Tibial nerve (tissue), 4 donors: ENCODE measurements at regions not wholly inside any gene's neighbourhood (a gene's known extent, or its start where the extent isn't known, plus 50 kb on each side); places are given as distances from the start of the nearest gene placed in this dataset.

Source experiments
- DNase-seq, 2 donors: peaks; one replicate each; pipeline ENCODE4 v3.0.0-alpha.2; 2019; ENCODE audit warnings: low spot score in 2 of 2
- H3K27ac ChIP-seq, 4 donors: fragments of 200-600 bp; sonication (generic) in 3 of 4; one replicate each; pipeline ENCODE4 v1.5.1; 2017 to 2019; ENCODE audit warnings: mild to moderate bottlenecking in 1 of 4
- H3K27me3 ChIP-seq, 2 donors: fragments of 200-600 bp; sonication (generic) in 1 of 2; one replicate each; pipeline versions ENCODE4 v1.5.1 to v1.6.0; 2017 to 2019
- H3K36me3 ChIP-seq, 3 donors: fragments of 200-600 bp; sonication (generic); one replicate each; pipeline ENCODE4 v1.5.1; 2018 to 2019
- H3K4me1 ChIP-seq, 4 donors: fragments of 200-600 bp; sonication (generic) in 3 of 4; one replicate each; pipeline ENCODE4 v1.5.1; 2017 to 2019
- H3K4me3 ChIP-seq, 4 donors: fragments of 200-600 bp; sonication (generic) in 3 of 4; one replicate each; pipeline ENCODE4 v1.5.1; 2017 to 2019; ENCODE audit warnings: mild to moderate bottlenecking in 1 of 4, moderate library complexity in 1 of 4
- H3K9me3 ChIP-seq, 4 donors: fragments of 200-600 bp; sonication (generic) in 3 of 4; one replicate each; pipeline ENCODE4 v1.5.1; 2017 to 2019
- CTCF ChIP-seq, 5 experiments: fragments of 200-600 bp in 3 of 5; fragments of 450-650 bp in 2 of 5; sonication (generic) in 3 of 5; IDR thresholded peaks; one replicate each; pipeline ENCODE4 v1.5.1; 2016 to 2019; ENCODE audit warnings: antibody characterized with exemption in 5 of 5, mild to moderate bottlenecking in 3 of 5, moderate library complexity in 2 of 5
- EP300 ChIP-seq, 2 donors: sonication (generic); formaldehyde crosslinking; IDR thresholded peaks; one replicate each; pipeline ENCODE4 v1.6.1; 2017; ENCODE audit warnings: antibody characterized with exemption in 2 of 2, mild to moderate bottlenecking in 1 of 2
- POLR2A ChIP-seq, 2 donors: fragments of 450-650 bp; IDR thresholded peaks; one replicate each; pipeline ENCODE4 v1.6.1; 2017; ENCODE audit warnings: antibody characterized with exemption in 2 of 2, mild to moderate bottlenecking in 2 of 2, moderate library complexity in 2 of 2
- WGBS, 2 donors: methylation state at CpG; one replicate each; pipeline ENCODE4 v1.1.5; 2018; 5-methylcytosine and 5-hydroxymethylcytosine counted together

GRCh38 chr2:228446734-228447133 is 265.2 kb upstream of the SPHKAP start:
- WGBS, 2 donors: 28 to 30% methylated on average over 4 of the region's 4 CpGs

GRCh38 chr2:228444161-228444560 is 262.7 kb upstream of the SPHKAP start:
- Histone ChIP-seq H3K9me3 (peaks cover 0 to 3% (median 0%) of the 10 kb centered on the region in 4 donors), H3K36me3 (no peaks in the 10 kb centered on the region), H3K27ac (no peak overlapping the region), H3K4me3 (no peak overlapping the region), H3K27me3 (no peaks in the 10 kb centered on the region), H3K4me1 (no peaks in the 10 kb centered on the region)
- no peak for DNase-seq
- 84 to 86% methylated on average over 4 of the region's 4 CpGs for WGBS, 2 donors
- TF ChIP-seq EP300 (IDR thresholded peaks at IDR 0.05) (no peak), CTCF (IDR thresholded peaks at IDR 0.05) (no peak), POLR2A (IDR thresholded peaks at IDR 0.05) (no peak)

More at GRCh38 chr2:228446734-228447133, 265.2 kb upstream of the SPHKAP start:
- Histone ChIP-seq H3K4me1 (no peaks in the 10 kb centered on the region), H3K27me3 (no peaks in the 10 kb centered on the region), H3K27ac (no peak overlapping the region), H3K36me3 (no peaks in the 10 kb centered on the region), H3K9me3 (peaks cover 0 to 2% (median 0%) of the 10 kb centered on the region in 4 donors), H3K4me3 (no peak overlapping the region)
- DNase-seq: peak in 1 of 2 donors; percentile 7
- TF ChIP-seq EP300 (IDR thresholded peaks at IDR 0.05): no peak
- no peak for TF ChIP-seq POLR2A (IDR thresholded peaks at IDR 0.05)

GRCh38 chr2:228433721-228434120 is 252.2 kb upstream of the SPHKAP start:
- Histone ChIP-seq H3K27ac (no peak overlapping the region), H3K27me3 (no peaks in the 10 kb centered on the region), H3K9me3 (no peaks in the 10 kb centered on the region), H3K4me1 (no peaks in the 10 kb centered on the region), H3K4me3 (no peak overlapping the region), H3K36me3 (no peaks in the 10 kb centered on the region)
- TF ChIP-seq EP300 (IDR thresholded peaks at IDR 0.05): no peak
- no peak for TF ChIP-seq CTCF (IDR thresholded peaks at IDR 0.05)
- no peak for TF ChIP-seq POLR2A (IDR thresholded peaks at IDR 0.05)
- DNase-seq: no peak

GRCh38 chr2:228432116-228432515 is 250.6 kb upstream of the SPHKAP start:
- H3K27ac ChIP-seq: no peak overlapping the region
- WGBS, 2 donors: 48 to 60% methylated on average over 4 of the region's 4 CpGs
- TF ChIP-seq CTCF (IDR thresholded peaks at IDR 0.05) (no peak), EP300 (IDR thresholded peaks at IDR 0.05) (no peak), POLR2A (IDR thresholded peaks at IDR 0.05) (no peak)
- H3K36me3 ChIP-seq: no peaks in the 10 kb centered on the region
- no peaks in the 10 kb centered on the region for H3K4me1 ChIP-seq
- no peak overlapping the region for H3K4me3 ChIP-seq
- H3K9me3 ChIP-seq: peaks cover 0 to 7% (median under 1%) of the 10 kb centered on the region in 4 donors
- no peaks in the 10 kb centered on the region for H3K27me3 ChIP-seq
- DNase-seq: no peak

- Histone ChIP-seq H3K27ac (no peak overlapping the region), H3K36me3 (no peaks in the 10 kb centered on the region), H3K4me3 (no peak overlapping the region), H3K9me3 (peaks cover 0 to 17% (median 2%) of the 10 kb centered on the region in 4 donors), H3K27me3 (no peaks in the 10 kb centered on the region), H3K4me1 (no peaks in the 10 kb centered on the region)
- WGBS, 2 donors: 37 to 39% methylated on average over 1 of the region's 1 CpG
- TF ChIP-seq CTCF (IDR thresholded peaks at IDR 0.05) (no peak), EP300 (IDR thresholded peaks at IDR 0.05) (no peak), POLR2A (IDR thresholded peaks at IDR 0.05) (no peak)
- no peak for DNase-seq
These were observed 249.5 kb upstream of the SPHKAP start for GRCh38 chr2:228430986-228431385.
